ENCODE measurements at regions not wholly inside any gene's neighbourhood (a gene's known extent, or its start where the extent isn't known, plus 50 kb on each side); places are given as distances from the start of the nearest gene placed in this dataset.

GRCh38 chr3:137420198-137420995, 343.7 kb upstream of the SOX14 start:
- no peak overlapping the region for H3K4me3 ChIP-seq (ENCODE audit: low read length)
- H3K9me3 ChIP-seq (ENCODE audit: control insufficient read depth, insufficient read depth, low read length) = no peaks in the 10 kb centered on the region
- no peak overlapping the region for H3K4me2 ChIP-seq (ENCODE audit: low read length)
- no peaks in the 10 kb centered on the region for H3K36me3 ChIP-seq (ENCODE audit: control insufficient read depth, low read length)
- H3K79me2 ChIP-seq (ENCODE audit: control insufficient read depth, low read length) = no peaks in the 10 kb centered on the region
- H3K27me3 ChIP-seq (ENCODE audit: control insufficient read depth, low read length) = no peaks in the 10 kb centered on the region
- H3K4me1 ChIP-seq (ENCODE audit: control insufficient read depth, low read length) = no peaks in the 10 kb centered on the region
- TF ChIP-seq CTCF (IDR thresholded peaks at IDR 0.05; ENCODE audit: low read depth, low read length, poor library complexity, severe bottlenecking) (no peak), EZH2phosphoT487 (IDR thresholded peaks at IDR 0.05; ENCODE audit: borderline replicate concordance, low read length) (no peak)
- no peaks in the 10 kb centered on the region for H3F3A ChIP-seq (ENCODE audit: control insufficient read depth, insufficient read depth)
- H3K27ac ChIP-seq (ENCODE audit: low read depth, low read length) = no peak overlapping the region
- no peaks in the 10 kb centered on the region for H4K20me1 ChIP-seq (ENCODE audit: control insufficient read depth, insufficient read depth, low read depth, low read length)
- no peaks in the 10 kb centered on the region for H3K9me2 ChIP-seq (replicated peaks; ENCODE audit: control insufficient read depth, low read length)

- Histone ChIP-seq H3K9me3 (ENCODE audit: control insufficient read depth, insufficient read depth, low read length) (no peaks in the 10 kb centered on the region), H3F3A (ENCODE audit: control insufficient read depth, insufficient read depth) (no peaks in the 10 kb centered on the region), H3K27ac (ENCODE audit: low read depth, low read length) (no peak overlapping the region), H3K36me3 (ENCODE audit: control insufficient read depth, low read length) (no peaks in the 10 kb centered on the region), H3K4me1 (ENCODE audit: control insufficient read depth, low read length) (no peaks in the 10 kb centered on the region), H3K4me3 (ENCODE audit: low read length) (no peak overlapping the region), H3K79me2 (ENCODE audit: control insufficient read depth, low read length) (no peaks in the 10 kb centered on the region), H3K9me2 (replicated peaks; ENCODE audit: control insufficient read depth, low read length) (no peaks in the 10 kb centered on the region), H3K4me2 (ENCODE audit: low read length) (no peak overlapping the region), H3K27me3 (ENCODE audit: control insufficient read depth, low read length) (no peaks in the 10 kb centered on the region), H4K20me1 (ENCODE audit: control insufficient read depth, insufficient read depth, low read depth, low read length) (no peaks in the 10 kb centered on the region)
- no peak for TF ChIP-seq EZH2phosphoT487 (IDR thresholded peaks at IDR 0.05; ENCODE audit: borderline replicate concordance, low read length)
- no peak for TF ChIP-seq CTCF (IDR thresholded peaks at IDR 0.05; ENCODE audit: low read depth, low read length, poor library complexity, severe bottlenecking)
Measured at GRCh38 chr3:137438561-137438960, 325.6 kb upstream of the SOX14 start.

GRCh38 chr3:137460944-137461343, 303.2 kb upstream of the SOX14 start:
- Histone ChIP-seq H3K9me3 (ENCODE audit: control insufficient read depth, insufficient read depth, low read length) (no peaks in the 10 kb centered on the region), H3K79me2 (ENCODE audit: control insufficient read depth, low read length) (no peaks in the 10 kb centered on the region), H3K4me3 (ENCODE audit: low read length) (no peak overlapping the region), H3K36me3 (ENCODE audit: control insufficient read depth, low read length) (no peaks in the 10 kb centered on the region), H3K4me2 (ENCODE audit: low read length) (no peak overlapping the region), H3F3A (ENCODE audit: control insufficient read depth, insufficient read depth) (no peaks in the 10 kb centered on the region), H3K4me1 (ENCODE audit: control insufficient read depth, low read length) (no peaks in the 10 kb centered on the region), H4K20me1 (ENCODE audit: control insufficient read depth, insufficient read depth, low read depth, low read length) (no peaks in the 10 kb centered on the region), H3K9me2 (replicated peaks; ENCODE audit: control insufficient read depth, low read length) (no peaks in the 10 kb centered on the region), H3K27me3 (ENCODE audit: control insufficient read depth, low read length) (no peaks in the 10 kb centered on the region), H3K27ac (ENCODE audit: low read depth, low read length) (no peak overlapping the region)
- TF ChIP-seq CTCF (IDR thresholded peaks at IDR 0.05; ENCODE audit: low read depth, low read length, poor library complexity, severe bottlenecking) = no peak
- TF ChIP-seq EZH2phosphoT487 (IDR thresholded peaks at IDR 0.05; ENCODE audit: borderline replicate concordance, low read length) = no peak

Data from DOHH2 (cell line).